Spleen (tissue), 7 donors: ENCODE measurements at regions not wholly inside any gene's neighbourhood (a gene's known extent, or its start where the extent isn't known, plus 50 kb on each side); places are given as distances from the start of the nearest gene placed in this dataset.
"Not testable (repeated sequence)": the region's sequence is repeated elsewhere in the genome, so short reads cannot be mapped to it uniquely, and the experiment has no call there.

Experiments used
- CTCF ChIP-seq, 11 experiments: fragments of 200-600 bp in 7 of 11; fragments of 450-650 bp in 4 of 11; sonication (generic) in 4 of 11; IDR thresholded peaks in 8 of 11; conservative IDR thresholded peaks in 3 of 11; 1 replicate in 7 of 11; 2 replicates in 4 of 11; pipeline versions ENCODE4 v1.4.0 to v1.8.0; 2016 to 2021; ENCODE audit warnings: antibody characterized with exemption in 11 of 11, inconsistent platforms in 4 of 11, mild to moderate bottlenecking in 1 of 11
- POLR2A ChIP-seq, 3 donors: fragments of 450-650 bp; IDR thresholded peaks; one replicate each; pipeline ENCODE4 v1.5.1; 2017; ENCODE audit warnings: antibody characterized with exemption in 3 of 3, mild to moderate bottlenecking in 1 of 3
- POLR2AphosphoS5 ChIP-seq, 3 donors: sonication (generic); formaldehyde crosslinking; IDR thresholded peaks; one replicate each; pipeline ENCODE4 v1.5.1; 2017; ENCODE audit warnings: antibody characterized with exemption in 3 of 3
- donor health status: DM: no; HTN: no; CAD: no; lungs with moderate emphysema.
- donor health status: DM: no; HTN: no; CAD: no.
- donor health status: DM: no; HTN: no; CAD: no.

DNA sequence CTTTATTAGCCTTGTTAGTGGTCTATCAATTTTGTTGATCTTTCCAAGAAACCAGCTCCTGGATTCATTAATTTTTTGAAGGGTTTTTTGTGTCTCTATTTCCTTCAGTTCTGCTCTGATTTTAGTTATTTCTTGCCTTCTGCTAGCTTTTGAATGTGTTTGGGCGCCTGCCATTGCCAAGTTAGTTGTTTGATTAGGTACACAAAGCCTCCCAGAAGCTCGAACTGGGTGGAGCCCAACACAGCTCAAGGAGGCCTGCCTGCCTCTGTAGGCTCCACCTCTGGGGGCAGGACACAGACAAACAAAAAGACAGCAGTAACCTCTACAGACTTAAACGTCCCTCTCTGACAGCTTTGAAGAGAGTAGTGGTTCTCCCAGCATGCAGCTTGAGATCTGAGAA is 682.3 kb upstream of the ZNF804A start:
- TF ChIP-seq POLR2A (IDR thresholded peaks at IDR 0.05); CTCF (IDR thresholded peaks at IDR 0.05 in 8 of 11, conservative IDR thresholded peaks at IDR 0.05 in 3 of 11); POLR2AphosphoS5 (IDR thresholded peaks at IDR 0.05): not testable (repeated sequence)
